MM.1S (cell line): ENCODE measurements at regions not wholly inside any gene's neighbourhood (a gene's known extent, or its start where the extent isn't known, plus 50 kb on each side); places are given as distances from the start of the nearest gene placed in this dataset.

Source experiments
- DNase-seq: peaks from one replicate; pipeline ENCODE4 v3.0.0-alpha.2; 2015
- H2AFZ ChIP-seq: fragments of 300-600 bp; sonication (generic); 2 replicates; pipeline ENCODE4 v1.6.0; 2016; ENCODE audit warnings: antibody characterized with exemption, low read length
- H3F3A ChIP-seq: fragments of 300-600 bp; sonication (generic); 2 replicates; pipeline ENCODE4 v1.6.1; 2016; ENCODE audit warnings: mild to moderate bottlenecking, antibody characterized with exemption, low read length, moderate library complexity, mixed read lengths; ENCODE audit not compliant: insufficient read depth
- H3K27ac ChIP-seq: fragments of 300-600 bp; sonication (generic); 2 replicates; pipeline ENCODE4 v1.5.1; 2016; ENCODE audit warnings: mild to moderate bottlenecking, low read length
- H3K27me3 ChIP-seq: fragments of 300-600 bp; sonication (generic); replicated peaks from 2 replicates; pipeline ENCODE4 v1.6.0; 2016; ENCODE audit warnings: low read length; ENCODE audit not compliant: insufficient read depth
- H3K36me3 ChIP-seq: fragments of 300-600 bp; sonication (generic); replicated peaks from 2 replicates; pipeline ENCODE4 v1.6.1; 2016; ENCODE audit warnings: mild to moderate bottlenecking, low read length, mixed read lengths; ENCODE audit not compliant: insufficient read depth
- H3K4me1 ChIP-seq: fragments of 300-600 bp; sonication (generic); 2 replicates; pipeline ENCODE4 v1.6.1; 2016; ENCODE audit warnings: low read length, mixed read lengths
- H3K4me2 ChIP-seq: fragments of 300-600 bp; sonication (generic); 2 replicates; pipeline ENCODE4 v1.6.0; 2016; ENCODE audit warnings: low read depth, low read length
- H3K4me3 ChIP-seq: fragments of 300-600 bp; sonication (generic); 2 replicates; pipeline ENCODE4 v1.5.1; 2016; ENCODE audit warnings: low read length, mixed read lengths
- H3K79me2 ChIP-seq: fragments of 300-600 bp; sonication (generic); 2 replicates; pipeline ENCODE4 v1.6.1; 2016; ENCODE audit warnings: mixed run types, low read length, mixed read lengths
- H3K9ac ChIP-seq: fragments of 300-600 bp; sonication (generic); 2 replicates; pipeline ENCODE4 v1.6.1; 2016; ENCODE audit warnings: low read length, mixed read lengths
- H3K9me2 ChIP-seq: fragments of 300-600 bp; sonication (generic); replicated peaks from 2 replicates; pipeline ENCODE4 v1.6.1; 2016; ENCODE audit warnings: mild to moderate bottlenecking, low read length, mixed read lengths; ENCODE audit not compliant: insufficient read depth
- H3K9me3 ChIP-seq: fragments of 300-600 bp; sonication (generic); replicated peaks from 2 replicates; pipeline ENCODE4 v1.6.1; 2016; ENCODE audit warnings: mild to moderate bottlenecking, low read length, mixed read lengths; ENCODE audit not compliant: insufficient read depth
- H4K20me1 ChIP-seq: fragments of 300-600 bp; sonication (generic); 2 replicates; pipeline ENCODE4 v1.6.1; 2016; ENCODE audit warnings: mild to moderate bottlenecking, low read length, moderate library complexity, mixed read lengths; ENCODE audit not compliant: insufficient read depth
- CTCF ChIP-seq: fragments of 300-600 bp; sonication (generic); IDR thresholded peaks from 2 replicates; pipeline ENCODE4 v1.5.1; 2016; ENCODE audit warnings: antibody characterized with exemption, low read length, mixed read lengths
- EZH2 ChIP-seq: fragments of 300-600 bp; sonication (generic); optimal IDR thresholded peaks from 2 replicates; pipeline ENCODE3; 2017; ENCODE audit warnings: low read depth, mild to moderate bottlenecking, antibody characterized with exemption, low read length, mixed read lengths
- EZH2phosphoT487 ChIP-seq: fragments of 300-600 bp; sonication (generic); IDR thresholded peaks from 2 replicates; pipeline ENCODE4 v1.6.1; 2018; ENCODE audit warnings: antibody characterized with exemption, low read length

- H3K4me3 ChIP-seq: no peak overlapping the region
- no peak overlapping the region for H3K9ac ChIP-seq
- no peak overlapping the region for H3K27ac ChIP-seq
- no peaks in the 10 kb centered on the region for H4K20me1 ChIP-seq
- H3K36me3 ChIP-seq: no peaks in the 10 kb centered on the region
- no peaks in the 10 kb centered on the region for H3K9me3 ChIP-seq
- no peak for DNase-seq
- no peaks in the 10 kb centered on the region for H3K79me2 ChIP-seq
- H3F3A ChIP-seq: no peaks in the 10 kb centered on the region
- no peaks in the 10 kb centered on the region for H3K9me2 ChIP-seq
- H3K27me3 ChIP-seq: no peaks in the 10 kb centered on the region
- H3K4me1 ChIP-seq: no peaks in the 10 kb centered on the region
- no peak for TF ChIP-seq EZH2phosphoT487
- no peak for TF ChIP-seq EZH2
- no peak for TF ChIP-seq CTCF
- no peak overlapping the region for H2AFZ ChIP-seq
- no peak overlapping the region for H3K4me2 ChIP-seq
Measured at GRCh38 chr10:53697038-53697437, 924.5 kb upstream of the MBL2 start.

GRCh38 chr10:53690524-53691240 is 918.1 kb upstream of the MBL2 start:
- Histone ChIP-seq H3K9me2 (no peaks in the 10 kb centered on the region), H3K36me3 (no peaks in the 10 kb centered on the region), H3K4me2 (no peak overlapping the region), H3K9ac (no peak overlapping the region), H3K4me3 (no peak overlapping the region), H3K79me2 (no peaks in the 10 kb centered on the region), H4K20me1 (no peaks in the 10 kb centered on the region), H3K27ac (no peak overlapping the region), H2AFZ (no peak overlapping the region), H3K9me3 (no peaks in the 10 kb centered on the region), H3K4me1 (no peaks in the 10 kb centered on the region), H3K27me3 (no peaks in the 10 kb centered on the region), H3F3A (no peaks in the 10 kb centered on the region)
- TF ChIP-seq EZH2 (no peak), CTCF (no peak), EZH2phosphoT487 (no peak)
- no peak for DNase-seq

GRCh38 chr10:53687800-53688199 is 915.2 kb upstream of the MBL2 start:
- Histone ChIP-seq H3K27me3 (no peaks in the 10 kb centered on the region), H3K4me1 (no peaks in the 10 kb centered on the region), H3K4me3 (no peak overlapping the region), H3F3A (no peaks in the 10 kb centered on the region), H3K27ac (no peak overlapping the region), H3K9me3 (no peaks in the 10 kb centered on the region), H3K79me2 (no peaks in the 10 kb centered on the region), H2AFZ (no peak overlapping the region), H3K9me2 (no peaks in the 10 kb centered on the region), H4K20me1 (no peaks in the 10 kb centered on the region), H3K4me2 (no peak overlapping the region), H3K9ac (no peak overlapping the region), H3K36me3 (no peaks in the 10 kb centered on the region)
- TF ChIP-seq EZH2phosphoT487: no peak
- no peak for TF ChIP-seq EZH2
- TF ChIP-seq CTCF: no peak
- no peak for DNase-seq
